ENCODE measurements at regions not wholly inside any gene's neighbourhood (a gene's known extent, or its start where the extent isn't known, plus 50 kb on each side); places are given as distances from the start of the nearest gene placed in this dataset.

GRCh38 chr3:31294430-31295149 is 238.1 kb upstream of the STT3B start:
- ChIA-PET POLR2A (interaction anchor here (1.1 kb wide), 1 partner anchor 238 kb away, joined by 3 read pairs; the partner anchor contains the start of gene STT3B), CTCF (interaction anchor here (1.9 kb wide), 1 partner anchor 14 kb away, joined by 6 read pairs; no protein-coding TSS in a partner anchor)
- Histone ChIP-seq H3K4me1 (peaks cover 3% of the 10 kb centered on the region), H3K4me3 (no peak overlapping the region), H3K4me2 (no peak overlapping the region), H3K27ac (0 out of 6 replicates have a peak overlapping the region, but pooled peaks of 1 of the 2 experiments have one; percentile 23), H3K9me3 (peaks cover 5% of the 10 kb centered on the region; the same call in 1 of the 3 replicates)
- ATAC-seq (no peak), DNase-seq (ENCODE audit: low read depth in 1 of 2, low spot score in 1 of 2) (no peak), FAIRE-seq (no peak)
- TF ChIP-seq ZSCAN20 (CRISPR knock-in tag; IDR thresholded peaks at IDR 0.05): no peak
- no peak for TF ChIP-seq RARB (CRISPR knock-in tag; IDR thresholded peaks at IDR 0.05)
- TF ChIP-seq CHD2 (IDR thresholded peaks at IDR 0.05; ENCODE audit: low read length, partially characterized antibody): no peak
- no peak for TF ChIP-seq RAD21 (conservative IDR thresholded peaks at IDR 0.05 in 1 of 2, IDR thresholded peaks at IDR 0.05 in 1 of 2)
- TF ChIP-seq EP300 (IDR thresholded peaks at IDR 0.05): no peak
- no peak for TF ChIP-seq CBX2 (IDR thresholded peaks at IDR 0.05; ENCODE audit: borderline replicate concordance, low read depth)
- WGBS (ENCODE audit: missing lambda C conversion rate): 36% methylated on average over 5 of the region's 5 CpGs

DNA sequence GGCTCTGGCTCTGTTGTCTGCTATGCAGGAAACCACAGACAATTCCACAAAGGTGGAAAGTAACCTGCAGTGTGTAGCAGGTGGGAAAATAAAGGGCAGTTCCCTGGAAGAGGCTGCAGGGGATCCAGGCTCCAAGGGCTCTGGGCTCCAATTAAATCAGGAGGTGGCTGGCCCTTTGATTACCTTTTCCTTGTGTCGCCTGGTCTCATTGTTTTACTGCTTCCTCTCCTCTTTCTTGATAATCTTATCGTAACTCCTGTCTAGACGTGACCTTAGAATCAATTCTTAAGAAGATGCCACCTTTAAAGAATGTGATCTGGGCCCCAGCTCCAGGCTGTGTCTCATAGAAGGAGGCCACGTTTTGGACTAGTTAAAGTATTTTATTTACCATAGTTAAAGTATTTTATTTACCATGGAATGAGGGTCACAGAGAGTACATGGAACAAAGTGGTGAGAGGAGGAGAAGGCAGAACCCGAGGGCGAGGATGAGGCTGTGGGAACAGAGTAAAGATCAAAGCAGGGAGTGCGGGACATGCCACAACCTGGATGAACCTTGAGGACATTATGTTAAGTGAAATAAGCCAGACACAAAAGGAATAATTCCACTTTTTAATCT is 237.5 kb upstream of the STT3B start:
- no peak for DNase-seq (ENCODE audit: low read depth in 1 of 2, low spot score in 1 of 2)
- CTCF ChIA-PET: no interaction called here
- Histone ChIP-seq H3K4me3 (no peak overlapping the region), H3K9me3 (peaks cover 5% of the 10 kb centered on the region; the same call in 1 of the 3 replicates), H3K4me2 (no peak overlapping the region), H3K4me1 (no peaks in the 10 kb centered on the region), H3K27ac (0 out of 6 replicates have a peak overlapping the region, but pooled peaks of 1 of the 2 experiments have one; percentile 23)
- FAIRE-seq: no peak
- TF ChIP-seq MAFK (IDR thresholded peaks at IDR 0.05; ENCODE audit: partially characterized antibody) (no peak), NFE2L2 (conservative IDR thresholded peaks at IDR 0.05; ENCODE audit: low read length) (no peak), EHF (CRISPR knock-in tag; IDR thresholded peaks at IDR 0.05) (no peak), HEYL (CRISPR knock-in tag; IDR thresholded peaks at IDR 0.05) (no peak), KDM1A (IDR thresholded peaks at IDR 0.05; ENCODE audit: low read depth) (no peak), EHMT2 (IDR thresholded peaks at IDR 0.05; ENCODE audit: low read depth) (no peak), FOSB (CRISPR knock-in tag; IDR thresholded peaks at IDR 0.05) (no peak), CBX8 (IDR thresholded peaks at IDR 0.05) (no peak), HDAC2 (IDR thresholded peaks at IDR 0.05) (no peak), MYC (IDR thresholded peaks at IDR 0.05; ENCODE audit: borderline replicate concordance, low read length) (no peak), CEBPB (IDR thresholded peaks at IDR 0.05) (no peak), SMC3 (IDR thresholded peaks at IDR 0.05) (no peak), NPAS2 (CRISPR knock-in tag; IDR thresholded peaks at IDR 0.05; ENCODE audit: borderline replicate concordance) (no peak)
- TF ChIP-seq, protein P1, sequence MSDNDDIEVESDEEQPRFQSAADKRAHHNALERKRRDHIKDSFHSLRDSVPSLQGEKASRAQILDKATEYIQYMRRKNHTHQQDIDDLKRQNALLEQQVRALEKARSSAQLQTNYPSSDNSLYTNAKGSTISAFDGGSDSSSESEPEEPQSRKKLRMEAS (IDR thresholded peaks at IDR 0.05): no peak
- TF ChIP-seq, protein P2, sequence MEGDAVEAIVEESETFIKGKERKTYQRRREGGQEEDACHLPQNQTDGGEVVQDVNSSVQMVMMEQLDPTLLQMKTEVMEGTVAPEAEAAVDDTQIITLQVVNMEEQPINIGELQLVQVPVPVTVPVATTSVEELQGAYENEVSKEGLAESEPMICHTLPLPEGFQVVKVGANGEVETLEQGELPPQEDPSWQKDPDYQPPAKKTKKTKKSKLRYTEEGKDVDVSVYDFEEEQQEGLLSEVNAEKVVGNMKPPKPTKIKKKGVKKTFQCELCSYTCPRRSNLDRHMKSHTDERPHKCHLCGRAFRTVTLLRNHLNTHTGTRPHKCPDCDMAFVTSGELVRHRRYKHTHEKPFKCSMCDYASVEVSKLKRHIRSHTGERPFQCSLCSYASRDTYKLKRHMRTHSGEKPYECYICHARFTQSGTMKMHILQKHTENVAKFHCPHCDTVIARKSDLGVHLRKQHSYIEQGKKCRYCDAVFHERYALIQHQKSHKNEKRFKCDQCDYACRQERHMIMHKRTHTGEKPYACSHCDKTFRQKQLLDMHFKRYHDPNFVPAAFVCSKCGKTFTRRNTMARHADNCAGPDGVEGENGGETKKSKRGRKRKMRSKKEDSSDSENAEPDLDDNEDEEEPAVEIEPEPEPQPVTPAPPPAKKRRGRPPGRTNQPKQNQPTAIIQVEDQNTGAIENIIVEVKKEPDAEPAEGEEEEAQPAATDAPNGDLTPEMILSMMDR (IDR thresholded peaks at IDR 0.05): no peak
- TF ChIP-seq, protein P3, sequence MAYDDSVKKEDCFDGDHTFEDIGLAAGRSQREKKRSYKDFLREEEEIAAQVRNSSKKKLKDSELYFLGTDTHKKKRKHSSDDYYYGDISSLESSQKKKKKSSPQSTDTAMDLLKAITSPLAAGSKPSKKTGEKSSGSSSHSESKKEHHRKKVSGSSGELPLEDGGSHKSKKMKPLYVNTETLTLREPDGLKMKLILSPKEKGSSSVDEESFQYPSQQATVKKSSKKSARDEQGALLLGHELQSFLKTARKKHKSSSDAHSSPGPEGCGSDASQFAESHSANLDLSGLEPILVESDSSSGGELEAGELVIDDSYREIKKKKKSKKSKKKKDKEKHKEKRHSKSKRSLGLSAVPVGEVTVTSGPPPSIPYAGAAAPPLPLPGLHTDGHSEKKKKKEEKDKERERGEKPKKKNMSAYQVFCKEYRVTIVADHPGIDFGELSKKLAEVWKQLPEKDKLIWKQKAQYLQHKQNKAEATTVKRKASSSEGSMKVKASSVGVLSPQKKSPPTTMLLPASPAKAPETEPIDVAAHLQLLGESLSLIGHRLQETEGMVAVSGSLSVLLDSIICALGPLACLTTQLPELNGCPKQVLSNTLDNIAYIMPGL (CRISPR knock-in tag; IDR thresholded peaks at IDR 0.05; ENCODE audit: borderline replicate concordance): no peak
- no peak for ATAC-seq
- WGBS (ENCODE audit: missing lambda C conversion rate): 55% methylated on average over 7 of the region's 7 CpGs
- POLR2A ChIA-PET: interaction anchor here (1.1 kb wide), 1 partner anchor 237 kb away, joined by 3 read pairs; the partner anchor contains the start of gene STT3B

All from A549 (cell line).